Liver (tissue), 8 donors: ENCODE measurements at regions not wholly inside any gene's neighbourhood (a gene's known extent, or its start where the extent isn't known, plus 50 kb on each side); places are given as distances from the start of the nearest gene placed in this dataset.

Experiments
- DNase-seq: peaks from one replicate; pipeline ENCODE4 v3.0.0-alpha.2; 2017; ENCODE audit warnings: low spot score
- H3K27ac ChIP-seq, 2 donors: one replicate each; pipeline ENCODE4 v1.7.0; 2013; ENCODE audit warnings: inconsistent platforms in 2 of 2, low read length in 2 of 2, control low read depth in 1 of 2, low read depth in 1 of 2, mild to moderate bottlenecking in 1 of 2
- H3K27me3 ChIP-seq, 4 donors: one replicate each; pipeline versions ENCODE4 v1.6.1 to v1.7.0; 2013; ENCODE audit warnings: low read length in 3 of 4, inconsistent platforms in 1 of 4, mild to moderate bottlenecking in 1 of 4, moderate library complexity in 1 of 4; ENCODE audit not compliant: control insufficient read depth in 4 of 4, insufficient read depth in 4 of 4
- H3K36me3 ChIP-seq, 4 donors: one replicate each; pipeline versions ENCODE4 v1.6.1 to v1.7.0; 2013; ENCODE audit warnings: low read length in 3 of 4, mild to moderate bottlenecking in 3 of 4, low read depth in 1 of 4, moderate library complexity in 1 of 4; ENCODE audit not compliant: control insufficient read depth in 4 of 4, insufficient read depth in 3 of 4
- H3K4me1 ChIP-seq, 4 donors: one replicate each; pipeline versions ENCODE4 v1.6.1 to v1.7.0; 2013; ENCODE audit warnings: low read length in 3 of 4, mild to moderate bottlenecking in 3 of 4, moderate library complexity in 1 of 4; ENCODE audit not compliant: control insufficient read depth in 4 of 4, insufficient read depth in 4 of 4
- H3K4me3 ChIP-seq, 3 donors: one replicate each; pipeline versions ENCODE4 v1.6.1 to v1.7.0; 2013; ENCODE audit warnings: low read length in 3 of 3, control low read depth in 1 of 3, low read depth in 1 of 3, mild to moderate bottlenecking in 1 of 3
- H3K9ac ChIP-seq, 2 donors: one replicate each; pipeline ENCODE4 v1.7.0; 2013; ENCODE audit warnings: low read length in 2 of 2, mild to moderate bottlenecking in 2 of 2, moderate library complexity in 2 of 2, control low read depth in 1 of 2, low read depth in 1 of 2
- H3K9me3 ChIP-seq, 4 donors: one replicate each; pipeline versions ENCODE4 v1.6.1 to v1.7.0; 2013; ENCODE audit warnings: low read length in 3 of 4; ENCODE audit not compliant: control insufficient read depth in 4 of 4
- ATF3 ChIP-seq: IDR thresholded peaks from 2 replicates; pipeline ENCODE4 v1.6.1; 2016; ENCODE audit warnings: antibody characterized with exemption
- CTCF ChIP-seq: fragments of 150-350 bp; IDR thresholded peaks from 2 replicates; pipeline ENCODE4 v1.5.1; 2017; ENCODE audit warnings: improper control_type of control experiment, low read depth, low read length; ENCODE audit not compliant: missing input control
- EGR1 ChIP-seq, 2 donors: IDR thresholded peaks; 2 replicates each; pipeline ENCODE4 v1.6.1; 2016 to 2018; ENCODE audit warnings: antibody characterized with exemption in 2 of 2, low read depth in 2 of 2
- FOXA1 ChIP-seq: IDR thresholded peaks from 2 replicates; pipeline ENCODE4 v1.6.1; 2016; ENCODE audit warnings: antibody characterized with exemption
- FOXA2 ChIP-seq: IDR thresholded peaks from 2 replicates; pipeline ENCODE4 v1.6.1; 2016; ENCODE audit warnings: antibody characterized with exemption
- GABPA ChIP-seq, 2 donors: IDR thresholded peaks in 1 of 2; conservative IDR thresholded peaks in 1 of 2; 2 replicates each; pipeline ENCODE4 v1.6.1; 2016; ENCODE audit warnings: antibody characterized with exemption in 2 of 2, mild to moderate bottlenecking in 1 of 2, moderate library complexity in 1 of 2
- HNF4A ChIP-seq, 2 donors: conservative IDR thresholded peaks; 2 replicates each; pipeline ENCODE4 v1.6.1; 2016; ENCODE audit warnings: antibody characterized with exemption in 2 of 2, mild to moderate bottlenecking in 2 of 2
- HNF4G ChIP-seq: IDR thresholded peaks from 2 replicates; pipeline ENCODE4 v1.6.1; 2016; ENCODE audit warnings: antibody characterized with exemption
- JUND ChIP-seq, 2 donors: IDR thresholded peaks; 2 replicates each; pipeline ENCODE4 v1.6.1; 2016; ENCODE audit warnings: antibody characterized with exemption in 2 of 2
- MAX ChIP-seq: IDR thresholded peaks from 2 replicates; pipeline ENCODE4 v1.6.1; 2016; ENCODE audit warnings: antibody characterized with exemption
- NR2F2 ChIP-seq: IDR thresholded peaks from 2 replicates; pipeline ENCODE4 v1.6.1; 2016; ENCODE audit warnings: antibody characterized with exemption
- RAD21 ChIP-seq, 2 donors: IDR thresholded peaks; 2 replicates each; pipeline ENCODE4 v1.6.1; 2016; ENCODE audit warnings: antibody characterized with exemption in 2 of 2, mild to moderate bottlenecking in 2 of 2
- REST ChIP-seq: IDR thresholded peaks from 2 replicates; pipeline ENCODE4 v1.6.1; 2016; ENCODE audit warnings: antibody characterized with exemption, mild to moderate bottlenecking
- RXRA ChIP-seq, 2 donors: IDR thresholded peaks; 2 replicates each; pipeline ENCODE4 v1.6.1; 2017 to 2018; ENCODE audit warnings: antibody characterized with exemption in 2 of 2, mild to moderate bottlenecking in 1 of 2
- SP1 ChIP-seq: IDR thresholded peaks from 2 replicates; pipeline ENCODE4 v1.6.1; 2018; ENCODE audit warnings: antibody characterized with exemption, mild to moderate bottlenecking
- TAF1 ChIP-seq: conservative IDR thresholded peaks from 2 replicates; pipeline ENCODE4 v1.6.1; 2016; ENCODE audit warnings: antibody characterized with exemption, mild to moderate bottlenecking
- YY1 ChIP-seq: IDR thresholded peaks from 2 replicates; pipeline ENCODE4 v1.6.1; 2016; ENCODE audit warnings: antibody characterized with exemption, mild to moderate bottlenecking
- ZBTB33 ChIP-seq: IDR thresholded peaks from 2 replicates; pipeline ENCODE4 v1.6.1; 2016; ENCODE audit warnings: antibody characterized with exemption
- WGBS: extraction: QIAGEN DNeasy Blood & Tissue Kit; methylation state at CpG from one replicate; pipeline ENCODE4 v1.1.7; 2013; 5-methylcytosine and 5-hydroxymethylcytosine counted together
- donor health status: healthy.
- donor health status: healthy.
- donor health status: healthy.
- donor health status: healthy.
- donor health status: healthy.

- WGBS = 42% methylated on average over 4 of the region's 4 CpGs
- no peak for DNase-seq
- no peaks in the 10 kb centered on the region for H3K36me3 ChIP-seq
- H3K4me3 ChIP-seq = no peak overlapping the region
- H3K27ac ChIP-seq = no peak overlapping the region
- H3K9me3 ChIP-seq = no peaks in the 10 kb centered on the region
- no peaks in the 10 kb centered on the region for H3K27me3 ChIP-seq
- peaks cover 0 to 2% (median under 1%) of the 10 kb centered on the region in 4 donors for H3K4me1 ChIP-seq
- H3K9ac ChIP-seq = no peak overlapping the region
- TF ChIP-seq FOXA2 (no peak), FOXA1 (no peak), GABPA (IDR thresholded peaks at IDR 0.05 in 1 of 2, conservative IDR thresholded peaks at IDR 0.05 in 1 of 2) (no peak), RAD21 (IDR thresholded peaks at IDR 0.05) (peak in 1 of 2 donors; percentile 9), SP1 (no peak), ZBTB33 (no peak), CTCF (no peak), TAF1 (no peak), JUND (IDR thresholded peaks at IDR 0.05) (no peak), MAX (no peak), REST (peak; percentile 74), HNF4A (conservative IDR thresholded peaks at IDR 0.05) (peak in 1 of 2 donors; percentile 43), HNF4G (no peak), NR2F2 (no peak), EGR1 (IDR thresholded peaks at IDR 0.05; ENCODE audit: low read depth in 2 of 2) (no peak), ATF3 (no peak), RXRA (IDR thresholded peaks at IDR 0.05) (peak in 1 of 2 donors; percentile 18), YY1 (peak; percentile 49)
Measured at GRCh38 chr16:56047307-56048234, 143.7 kb upstream of the GNAO1 start.
